ENCODE measurements at regions not wholly inside any gene's neighbourhood (a gene's known extent, or its start where the extent isn't known, plus 50 kb on each side); places are given as distances from the start of the nearest gene placed in this dataset.
"Not testable (repeated sequence)": the region's sequence is repeated elsewhere in the genome, so short reads cannot be mapped to it uniquely, and the experiment has no call there.

DNA sequence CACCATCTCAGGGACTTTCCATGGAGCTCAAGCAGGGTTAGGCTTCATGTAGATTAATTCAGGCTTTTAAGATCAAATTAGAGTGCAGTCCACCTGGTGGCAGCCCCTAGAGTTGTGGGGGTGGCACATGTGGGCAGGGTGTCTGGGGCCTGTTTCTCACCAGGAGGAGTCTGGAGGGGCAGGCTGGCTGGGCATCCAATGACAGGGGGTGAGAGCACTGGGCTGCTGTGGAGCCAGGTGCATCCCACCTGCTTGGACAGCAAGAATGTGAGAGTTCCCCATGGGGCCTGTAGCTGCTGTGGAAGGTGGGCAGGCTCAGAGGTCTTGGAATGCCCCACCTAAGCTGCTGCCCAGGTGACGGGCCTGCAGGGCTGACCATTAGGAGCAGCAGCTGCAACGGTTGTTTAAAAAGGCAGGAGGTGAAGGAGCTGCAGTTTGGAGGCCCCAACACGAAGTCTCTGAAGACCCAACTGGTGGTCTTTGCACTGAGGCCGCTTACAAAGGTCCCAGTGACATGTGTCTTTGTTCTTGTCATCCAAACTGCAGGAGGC lies 686.3 kb upstream of the HS6ST1 start:
- DNase-seq, result no peak

DNA sequence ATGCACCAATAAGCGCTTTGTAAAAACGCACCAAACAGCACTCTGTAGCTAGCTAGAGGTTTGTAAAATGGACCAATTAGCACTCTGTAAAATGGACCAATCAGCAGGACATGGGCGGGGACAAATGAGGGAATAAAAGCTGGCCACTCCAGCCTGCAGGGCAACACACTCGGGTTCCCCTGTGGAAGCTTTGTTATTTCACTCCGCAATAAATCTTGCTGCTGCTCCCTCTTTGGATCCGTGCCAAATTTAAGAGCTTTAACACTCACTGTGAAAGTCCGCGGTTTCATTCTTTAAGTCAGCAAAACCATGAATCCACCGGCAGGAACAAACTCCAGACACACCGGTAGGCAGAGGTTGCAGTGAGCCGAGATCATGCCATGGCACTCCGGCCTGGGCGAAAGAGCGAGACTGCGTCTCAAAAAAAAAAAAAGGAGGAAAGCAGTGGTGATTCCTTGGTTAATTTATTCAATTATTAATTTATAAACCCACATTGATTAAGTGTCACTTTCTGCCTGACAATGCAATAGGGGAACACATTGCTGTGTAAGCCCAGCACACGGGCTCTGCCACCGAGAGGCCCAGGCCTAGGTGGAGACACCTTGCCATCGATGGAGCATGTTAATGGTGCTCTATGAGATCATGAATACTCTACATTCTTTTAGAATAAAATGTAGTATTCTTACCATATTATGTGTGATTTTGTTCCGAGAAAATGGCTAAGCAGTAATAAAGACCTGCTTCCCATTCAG lies 687.6 kb upstream of the HS6ST1 start:
- peak; percentile 70 for DNase-seq

DNA sequence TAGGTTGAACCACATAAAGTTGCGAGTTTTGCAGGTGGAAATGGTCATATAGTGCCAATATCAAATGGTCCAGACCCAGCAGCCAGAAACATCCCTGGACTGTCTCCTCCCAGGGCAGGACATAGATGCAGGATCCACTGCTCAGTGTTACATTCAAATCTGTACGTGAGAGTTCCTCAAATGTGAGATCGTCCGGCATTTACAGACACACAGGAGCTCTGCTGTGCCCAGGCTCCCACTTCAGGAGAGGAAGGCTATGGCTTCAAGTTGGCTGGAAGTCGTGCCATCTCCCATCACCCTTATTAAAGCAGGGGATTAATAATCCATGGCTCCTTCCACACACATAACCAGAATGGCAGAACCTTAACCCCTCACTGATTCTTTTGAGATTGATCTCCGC lies 688.2 kb upstream of the HS6ST1 start:
- no peak for DNase-seq

DNA sequence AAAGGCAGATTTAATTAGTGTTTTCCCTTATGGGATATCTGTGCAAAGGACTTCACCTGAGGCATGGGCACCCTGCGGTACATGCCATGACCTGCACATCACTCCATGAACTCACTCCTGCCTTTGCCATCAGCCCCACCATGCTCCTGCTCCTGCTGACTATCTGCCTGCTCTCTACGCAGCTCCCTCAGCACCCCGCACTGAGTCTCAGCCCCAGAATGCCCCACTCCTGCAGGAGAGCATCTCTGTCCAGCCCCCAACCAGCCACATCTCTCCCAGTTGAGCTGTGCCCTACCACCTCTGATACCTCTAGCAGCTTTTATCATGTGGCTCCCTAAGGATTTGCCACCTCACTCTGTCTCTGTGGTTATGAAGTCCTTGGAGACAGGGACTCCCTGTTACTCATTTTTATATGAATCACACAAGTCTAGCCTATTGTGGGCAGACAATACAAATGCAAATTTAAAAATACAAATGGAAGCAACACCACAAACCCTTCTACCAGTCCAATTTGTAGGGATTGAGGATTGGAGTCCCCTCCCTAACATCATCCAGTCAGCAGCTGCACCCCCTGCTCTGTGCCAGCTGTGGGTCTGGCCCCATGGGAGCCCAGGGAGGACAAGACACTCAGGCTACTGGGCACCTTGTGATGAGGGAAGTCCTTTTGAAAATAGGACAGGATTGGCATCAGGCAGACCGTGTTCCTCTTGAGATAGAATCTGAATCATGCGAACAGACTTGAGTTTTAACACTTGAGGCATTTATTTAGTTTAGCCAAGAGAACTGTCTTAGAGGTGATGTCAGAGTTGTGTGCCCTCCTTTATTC lies 689.6 kb upstream of the HS6ST1 start:
- no peak for DNase-seq

DNA sequence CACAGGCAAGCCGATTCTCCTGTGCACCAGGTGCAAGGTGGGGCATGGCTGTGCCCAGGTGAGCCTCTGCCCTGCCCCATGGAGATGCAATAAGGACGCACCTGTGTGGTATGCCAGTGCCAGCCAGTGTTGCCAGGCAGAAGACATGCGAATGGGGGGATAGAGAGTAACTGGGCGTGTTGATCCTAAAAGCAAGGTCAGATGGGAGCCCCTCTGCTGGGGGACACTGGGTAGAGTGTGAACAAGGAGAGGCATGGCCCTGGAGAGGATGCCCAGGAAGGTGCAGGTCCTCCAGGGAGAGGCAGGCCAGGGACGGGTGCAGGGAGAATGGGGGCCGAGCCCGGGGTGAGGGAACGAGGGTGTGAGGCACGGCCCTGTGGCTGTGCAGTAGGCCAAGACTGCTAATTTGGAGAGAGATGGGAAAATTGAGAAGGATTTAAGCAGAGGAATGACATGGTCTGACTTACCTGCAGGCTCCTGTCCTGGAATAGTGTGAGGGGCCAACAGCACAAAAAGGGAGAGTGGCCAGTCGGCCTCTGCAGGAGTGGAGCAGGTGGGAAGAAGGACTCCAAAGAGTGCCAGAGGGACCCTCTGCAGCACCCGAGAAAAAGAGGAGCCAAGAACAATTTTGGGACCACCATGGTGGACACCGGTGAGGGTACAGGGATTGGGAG lies 690.4 kb upstream of the HS6ST1 start:
- DNase-seq, result no peak

DNA sequence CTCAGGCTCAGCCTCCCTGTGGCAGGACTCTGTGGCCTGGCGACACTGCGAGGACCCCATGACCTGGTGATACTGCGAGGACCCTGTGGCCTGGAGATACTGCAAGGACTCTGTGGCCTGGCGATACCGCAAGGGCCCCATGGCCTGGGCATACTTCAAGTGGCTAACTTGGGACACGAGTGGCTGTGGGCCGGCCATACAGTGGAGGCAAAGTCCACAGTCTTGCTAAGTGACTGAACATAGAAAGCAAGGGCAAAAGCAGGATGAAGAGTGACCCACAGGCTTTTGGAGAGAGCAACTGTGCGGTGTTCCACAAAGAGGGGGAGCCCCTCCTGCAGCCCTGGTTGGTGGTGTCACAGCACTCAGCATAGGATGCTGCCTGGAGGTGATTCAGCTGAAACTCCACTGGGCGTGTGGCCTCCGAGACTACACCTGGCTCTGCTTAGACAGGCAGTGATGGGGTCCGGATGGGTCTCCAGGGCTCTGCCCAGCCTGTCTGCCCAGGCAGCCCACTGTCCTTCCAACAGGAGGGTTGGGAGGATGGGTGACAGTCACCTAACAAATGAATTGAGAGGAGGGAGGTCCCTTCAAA lies 691.0 kb upstream of the HS6ST1 start:
- DNase-seq, result no peak

DNA sequence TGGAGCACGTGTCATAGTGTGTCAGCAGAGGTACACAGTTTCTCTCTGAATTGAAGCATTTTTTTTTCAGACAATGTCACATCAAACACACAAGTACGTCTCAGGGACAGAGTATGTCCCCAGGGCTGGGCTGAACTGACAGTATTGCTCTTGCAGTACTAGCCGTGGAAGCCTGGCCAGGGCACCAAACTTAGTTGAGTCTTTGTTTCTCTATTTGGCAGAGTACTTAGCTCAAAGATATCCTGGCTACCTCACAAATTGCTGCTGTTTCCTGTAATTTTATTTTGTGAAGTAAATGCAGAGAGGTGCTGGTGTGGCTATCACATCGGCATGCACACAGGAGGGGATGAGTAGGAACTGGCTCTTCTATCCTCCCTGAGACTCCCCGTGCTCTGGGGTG lies 691.6 kb upstream of the HS6ST1 start:
- DNase-seq, result no peak

DNA sequence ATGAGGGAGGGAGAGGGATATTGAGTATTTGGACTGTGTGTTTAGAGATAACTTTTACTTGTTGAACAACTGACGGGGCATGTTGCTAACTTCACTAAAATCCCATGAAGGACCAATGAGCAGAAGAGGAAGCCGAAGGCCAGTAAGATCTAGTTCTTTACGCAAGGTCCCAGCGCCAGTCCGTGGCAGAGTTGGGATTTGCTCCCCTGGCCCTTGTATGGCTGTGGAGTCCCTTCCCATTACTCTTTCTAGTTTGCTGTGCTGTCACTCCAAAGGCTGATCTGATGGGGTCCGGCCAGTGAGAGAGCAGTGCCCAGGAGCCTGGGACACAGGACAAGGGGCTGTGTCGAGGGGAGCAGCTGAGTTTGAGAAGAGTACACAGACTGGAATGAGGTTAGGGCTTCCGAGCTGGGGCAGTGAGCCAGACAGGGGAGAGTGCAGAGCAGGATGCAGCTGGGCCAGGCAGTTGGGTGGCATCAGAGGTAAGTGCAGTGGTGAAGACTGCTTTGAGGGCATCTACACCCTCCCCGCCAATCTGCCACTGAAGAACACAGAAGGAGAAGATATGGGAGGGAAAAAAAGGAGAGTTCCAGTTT lies 692.9 kb upstream of the HS6ST1 start:
- DNase-seq, result no peak

DNA sequence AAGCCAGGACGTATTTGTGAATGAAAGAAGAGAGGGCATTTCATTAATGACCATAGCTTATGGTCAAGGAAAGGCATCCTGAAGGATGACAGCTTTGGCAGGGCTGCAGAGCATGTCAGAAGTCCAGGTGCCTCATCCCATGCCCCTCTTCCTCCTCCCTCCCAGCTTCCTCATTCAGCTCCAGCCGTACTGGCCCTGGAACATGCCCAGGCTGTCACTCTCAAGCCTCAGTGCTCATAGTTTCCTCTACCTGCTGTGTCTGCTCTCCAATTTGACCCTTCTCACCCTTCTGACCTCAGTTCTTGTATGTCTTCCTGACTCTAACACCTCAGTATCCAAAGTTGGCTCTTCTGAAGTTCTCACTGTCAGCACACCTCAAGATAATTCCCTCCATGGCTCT lies 695.8 kb upstream of the HS6ST1 start:
- DNase-seq, result no peak

DNA sequence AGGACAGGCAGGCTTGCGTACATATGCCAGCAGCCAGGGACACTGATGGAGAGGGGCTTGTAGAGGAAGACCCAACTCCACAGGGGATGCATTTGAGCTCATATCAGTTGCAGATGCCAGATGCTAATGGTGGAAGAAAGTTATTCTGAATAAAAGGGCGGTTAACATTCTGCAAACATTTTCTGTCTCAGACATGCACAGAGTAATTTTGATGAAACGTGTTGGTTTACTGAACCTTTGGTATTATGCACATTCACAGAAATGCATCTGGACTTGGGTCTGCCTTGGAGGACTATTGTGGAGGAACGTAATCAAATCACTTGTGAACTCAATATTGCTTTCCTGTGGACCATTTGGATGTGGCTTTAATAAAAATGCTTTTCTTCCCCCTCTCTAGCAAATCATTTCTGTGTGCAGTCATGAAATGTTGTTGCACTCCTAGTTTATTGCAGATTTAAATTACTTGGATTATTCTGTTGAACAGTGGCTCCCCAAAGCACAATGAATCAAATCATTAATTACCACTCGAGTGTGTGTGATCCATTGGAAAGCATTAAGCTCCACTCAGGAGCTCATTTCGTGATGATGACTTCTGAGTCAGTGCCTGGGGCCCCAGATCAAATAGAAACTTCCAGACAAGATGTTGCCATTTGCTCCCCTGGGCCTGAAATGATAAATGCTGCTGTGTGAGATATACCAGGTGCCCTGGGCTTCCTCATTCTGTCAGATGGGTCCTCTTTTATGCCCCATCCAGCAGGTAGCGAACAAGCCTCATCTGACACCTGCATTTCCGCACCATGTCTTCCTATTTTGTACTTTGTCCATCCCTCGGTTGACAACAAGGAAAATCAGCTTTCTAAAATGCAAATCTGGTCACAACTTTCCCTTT lies 697.0 kb upstream of the HS6ST1 start:
- DNase-seq, result no peak

DNA sequence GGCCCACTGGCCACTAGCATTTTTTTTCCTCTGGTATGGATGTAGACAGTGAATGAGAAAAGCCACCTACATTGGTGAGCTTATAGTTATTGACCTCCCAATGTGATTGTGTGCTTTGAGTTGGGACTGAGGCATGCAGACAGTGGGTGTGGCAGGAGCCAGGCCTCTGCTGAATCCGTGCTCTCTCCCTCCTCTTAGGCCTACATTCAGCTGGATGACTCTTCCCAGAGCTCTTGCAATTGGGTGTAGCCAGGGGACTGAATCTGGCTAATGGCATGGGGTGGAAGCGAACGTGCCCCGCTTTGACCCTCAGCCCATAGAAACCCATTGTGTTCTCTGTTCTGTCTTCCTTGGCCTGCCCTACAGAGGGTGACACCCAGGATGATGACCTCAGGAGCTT lies 698.3 kb upstream of the HS6ST1 start:
- DNase-seq, result no peak

DNA sequence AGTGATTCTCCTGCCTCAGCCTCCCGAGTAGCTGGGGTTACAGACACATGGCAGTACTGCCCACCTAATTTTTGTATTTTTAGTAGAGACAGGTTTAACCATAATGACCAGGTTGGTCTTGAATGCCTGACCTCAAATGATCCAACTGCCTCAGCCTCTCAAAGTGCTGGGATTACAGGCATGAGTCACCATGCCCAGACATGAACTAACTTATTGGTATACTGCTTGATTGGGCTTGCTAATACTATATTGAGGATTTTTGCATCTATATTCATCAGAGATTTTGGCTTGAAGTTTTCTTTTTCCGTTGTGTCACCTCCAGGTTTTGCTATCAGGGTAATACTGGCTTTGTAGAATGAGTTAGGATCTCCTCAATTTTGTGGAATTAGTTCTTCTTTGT lies 706.1 kb upstream of the HS6ST1 start:
- no peak for DNase-seq

DNA sequence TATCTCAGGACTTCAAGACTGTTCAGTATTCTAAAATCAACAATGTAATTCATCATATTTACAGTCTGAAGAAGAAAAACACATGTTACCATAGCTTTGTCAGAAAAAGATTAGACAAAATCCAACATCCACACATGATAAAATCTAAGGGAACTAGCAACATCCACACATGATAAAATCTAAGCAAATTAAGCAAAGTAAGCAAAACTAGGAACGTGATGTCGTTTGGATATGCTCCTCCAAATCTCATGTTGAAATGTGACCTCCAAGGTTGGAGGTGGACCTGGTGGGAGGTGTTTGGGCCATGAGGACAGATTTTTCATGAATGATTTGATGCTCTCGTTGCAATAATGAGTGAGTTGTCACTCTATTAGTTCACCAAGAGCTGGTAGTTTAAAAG lies 717.3 kb upstream of the HS6ST1 start:
- no peak for DNase-seq

DNA sequence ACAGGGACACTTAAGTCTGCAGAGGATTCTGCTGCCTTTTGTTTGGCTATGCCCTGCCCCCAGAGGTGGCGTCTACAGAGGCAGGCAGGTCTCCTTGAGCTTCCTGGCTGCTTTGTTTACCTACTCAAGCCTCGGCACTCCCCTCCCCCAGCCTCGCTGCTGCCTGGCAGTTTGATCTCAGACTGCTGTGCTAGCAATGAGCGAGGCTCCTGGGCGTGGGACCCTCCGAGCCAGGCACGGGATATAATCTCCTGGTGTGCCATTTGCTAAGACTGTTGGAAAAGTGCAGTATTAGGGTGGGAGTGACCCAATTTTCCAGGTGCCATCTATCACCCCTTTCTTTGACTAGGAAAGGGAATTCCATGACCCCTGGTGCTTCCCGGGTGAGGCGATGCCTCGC lies 725.0 kb upstream of the HS6ST1 start:
- DNase-seq, result not testable (repeated sequence)

DNA sequence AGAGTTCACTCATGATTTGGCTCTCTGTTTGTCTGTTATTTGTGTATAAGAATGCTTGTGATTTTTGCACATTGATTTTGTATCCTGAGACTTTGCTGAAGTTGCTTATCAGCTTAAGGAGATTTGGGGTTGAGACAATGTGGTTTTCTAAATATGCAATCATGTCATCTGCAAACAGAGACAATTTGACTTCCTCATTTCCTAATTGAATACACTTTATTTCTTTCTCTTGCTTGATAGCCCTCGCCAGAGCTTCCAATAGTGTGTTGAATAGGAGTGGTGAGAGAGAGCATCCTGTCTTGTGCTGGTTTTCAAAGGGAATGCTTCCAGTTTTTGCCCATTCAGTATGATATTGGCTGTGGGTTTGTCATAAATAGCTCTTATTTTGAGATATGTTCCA lies 727.8 kb upstream of the HS6ST1 start:
- DNase-seq, result not testable (repeated sequence)

DNA sequence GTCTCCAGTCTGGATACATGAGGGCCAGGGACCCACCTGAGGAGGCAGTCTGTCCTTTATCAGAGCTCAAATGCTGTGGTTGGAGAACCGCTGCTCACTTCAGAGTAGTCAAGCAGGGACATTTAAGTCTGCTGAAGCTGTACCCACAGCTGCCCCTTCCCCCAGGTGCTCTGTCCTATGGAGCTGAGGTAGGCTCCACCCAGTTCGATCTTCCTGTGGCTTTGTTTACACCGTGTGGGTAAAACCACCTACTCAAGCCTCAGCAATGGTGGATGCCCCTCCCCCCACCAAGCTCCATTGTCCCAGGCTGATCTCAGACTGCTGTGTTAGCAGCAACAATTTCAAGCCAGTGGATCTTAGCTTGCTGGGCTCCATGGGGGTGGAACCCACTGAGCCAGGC lies 731.4 kb upstream of the HS6ST1 start:
- peak; percentile 40 for DNase-seq

DNA sequence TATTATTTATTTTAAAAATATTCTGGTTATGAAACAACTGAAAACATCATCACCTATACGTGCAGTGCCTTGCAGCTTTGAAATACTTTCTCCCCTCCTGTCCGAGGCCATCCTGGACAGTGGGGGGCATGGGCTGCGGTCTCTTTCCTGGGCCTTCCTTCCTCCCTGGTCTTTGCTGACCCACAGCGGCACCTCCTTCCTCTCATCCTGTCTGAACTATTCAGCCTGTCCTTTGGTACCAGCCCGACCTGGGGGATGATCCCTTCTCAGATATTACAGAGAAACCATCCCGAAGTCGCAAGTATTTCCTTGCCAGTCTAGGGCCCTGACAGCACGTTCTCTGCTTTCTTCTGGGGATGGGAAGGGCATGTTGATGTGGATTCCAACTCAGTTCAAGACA lies 736.6 kb upstream of the HS6ST1 start:
- DNase-seq, result no peak

DNA sequence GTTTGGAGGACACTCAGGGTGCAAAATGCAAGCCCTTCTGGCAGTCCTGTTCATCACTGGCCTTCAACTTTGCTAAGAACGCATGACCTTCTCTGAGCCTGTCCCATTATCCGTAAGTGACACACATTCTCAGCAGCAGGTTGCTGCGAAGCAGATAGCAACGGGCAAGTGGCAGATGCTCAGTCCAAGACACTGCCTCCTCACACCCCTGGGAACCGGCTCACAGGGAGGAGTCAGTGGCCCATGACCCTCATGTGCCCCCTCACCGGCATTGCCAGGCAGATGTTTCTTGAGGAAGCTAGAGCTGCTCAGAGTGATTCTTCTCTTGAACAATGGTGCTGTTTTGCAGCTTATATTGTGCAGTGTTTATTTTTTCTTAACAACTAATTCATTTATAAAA lies 737.2 kb upstream of the HS6ST1 start:
- no peak for DNase-seq

DNA sequence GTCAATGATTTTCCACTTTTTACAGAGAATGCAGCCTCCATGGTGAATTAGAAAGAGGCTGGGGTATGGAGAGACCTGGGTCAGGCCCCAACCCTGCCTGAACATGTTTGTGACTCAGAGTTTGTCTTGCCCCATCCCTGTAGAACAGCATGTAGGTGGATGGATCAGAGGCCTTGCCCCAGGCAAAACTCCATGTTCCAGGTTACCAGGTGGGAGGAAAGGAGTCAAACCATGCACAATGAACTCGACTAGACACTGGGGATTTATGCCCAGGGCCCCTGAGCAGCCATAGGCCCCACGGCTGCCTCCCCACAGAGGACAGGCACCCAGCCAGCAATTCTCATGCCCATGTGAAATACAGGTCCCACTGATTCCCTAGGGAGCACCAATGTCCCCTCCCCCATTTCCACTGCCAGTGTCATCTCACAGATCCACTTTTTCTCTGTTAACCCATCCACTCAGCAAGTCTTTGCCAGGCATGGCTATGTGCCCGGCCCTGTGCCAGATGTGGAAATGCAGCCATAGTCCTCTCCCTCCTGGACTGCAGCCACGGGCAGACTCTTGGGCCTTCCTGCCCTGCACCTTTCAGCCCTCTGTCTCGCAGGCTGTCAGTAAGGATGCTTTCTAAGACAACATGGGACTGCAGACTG lies 737.8 kb upstream of the HS6ST1 start:
- no peak for DNase-seq

DNA sequence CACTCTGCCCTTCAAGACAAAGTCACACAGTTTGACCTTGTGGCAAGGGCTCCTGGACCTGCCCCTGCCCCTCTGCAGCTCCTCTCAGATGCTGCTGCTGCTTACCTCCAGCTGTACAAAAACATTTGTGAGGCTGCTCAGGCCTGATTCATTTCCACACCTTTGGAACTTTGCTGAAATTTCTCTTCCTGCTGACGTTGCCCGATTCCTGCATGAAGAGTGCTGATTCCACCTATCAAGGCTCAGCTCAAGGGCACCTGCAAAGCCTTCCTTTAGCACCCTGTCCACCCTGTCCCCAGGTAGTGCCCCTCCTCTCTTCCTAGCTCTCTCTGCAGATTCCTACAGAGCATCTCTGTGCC lies 738.3 kb upstream of the HS6ST1 start:
- no peak for DNase-seq

DNA sequence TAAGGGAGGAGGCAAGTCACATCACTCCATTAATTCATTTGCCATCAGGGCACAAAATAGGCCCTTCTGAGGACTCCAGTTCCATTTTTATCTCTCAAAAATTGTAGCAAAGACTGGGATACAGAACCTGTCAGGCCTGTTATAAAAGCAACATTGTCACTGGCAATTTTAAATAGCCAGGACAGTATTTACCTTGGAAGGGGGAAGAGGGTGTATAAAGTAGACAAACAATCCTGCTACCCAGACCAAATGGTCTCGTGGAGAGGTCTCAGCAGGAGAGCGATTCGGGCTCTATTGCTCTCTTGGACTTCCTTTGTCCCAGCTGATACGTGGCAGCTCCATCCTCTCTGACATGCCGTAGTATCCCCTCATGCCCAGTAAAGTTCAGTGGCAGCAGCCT lies 740.3 kb upstream of the HS6ST1 start:
- DNase-seq, result peak; percentile 63

All from NCI-H510A treated with DMSO at 0.1 percent for 48 hours (cell line).